ENCODE measurements at regions not wholly inside any gene's neighbourhood (a gene's known extent, or its start where the extent isn't known, plus 50 kb on each side); places are given as distances from the start of the nearest gene placed in this dataset.

DNA sequence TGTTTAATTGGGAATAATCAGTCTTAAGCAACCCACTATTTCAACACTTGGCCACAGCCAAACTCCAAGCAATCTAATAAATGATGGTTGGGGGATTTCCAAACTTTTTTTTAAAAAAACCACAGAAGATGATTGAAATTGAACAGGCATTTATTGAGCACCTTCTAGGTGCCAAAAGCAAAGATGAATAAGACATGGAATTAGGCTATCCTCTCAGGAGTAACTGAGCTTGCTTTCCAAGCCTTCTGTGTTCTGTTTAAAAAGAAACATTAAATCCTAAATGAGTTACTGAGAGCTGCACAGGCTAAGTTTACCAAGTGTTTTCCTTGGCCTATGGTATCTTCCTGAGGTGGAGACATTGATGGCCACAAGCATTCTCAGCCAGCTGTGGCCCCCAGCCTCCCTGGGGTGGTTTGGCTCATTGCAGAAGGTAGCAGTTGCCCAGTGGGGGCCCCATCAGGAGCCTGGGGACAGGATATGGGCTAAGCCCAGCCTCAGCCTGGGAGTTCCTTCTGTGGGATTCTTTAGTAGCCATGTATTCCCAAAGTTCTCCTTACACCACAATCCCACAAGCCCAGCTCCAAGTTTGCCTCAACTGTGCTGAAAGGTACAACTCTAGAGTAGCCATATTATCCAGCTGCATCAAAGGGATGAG lies 174.3 kb downstream of the C1D start:
- Histone ChIP-seq H3K9me3 (ENCODE audit: control insufficient read depth, insufficient read depth, low read length) (no peaks in the 10 kb centered on the region), H3K27ac (ENCODE audit: low read depth, low read length) (no peak overlapping the region), H3K36me3 (ENCODE audit: control insufficient read depth, insufficient read depth, low read length) (no peaks in the 10 kb centered on the region), H3K4me3 (ENCODE audit: low read depth, low read length) (no peak overlapping the region), H3K9ac (ENCODE audit: low read depth, low read length) (no peak overlapping the region), H3K4me1 (ENCODE audit: control insufficient read depth, insufficient read depth, low read length) (0 out of 2 replicates have a peak, but pooled peaks cover 4% of the 10 kb centered on the region), H3K27me3 (ENCODE audit: control insufficient read depth, insufficient read depth, low read length) (no peaks in the 10 kb centered on the region)

DNA sequence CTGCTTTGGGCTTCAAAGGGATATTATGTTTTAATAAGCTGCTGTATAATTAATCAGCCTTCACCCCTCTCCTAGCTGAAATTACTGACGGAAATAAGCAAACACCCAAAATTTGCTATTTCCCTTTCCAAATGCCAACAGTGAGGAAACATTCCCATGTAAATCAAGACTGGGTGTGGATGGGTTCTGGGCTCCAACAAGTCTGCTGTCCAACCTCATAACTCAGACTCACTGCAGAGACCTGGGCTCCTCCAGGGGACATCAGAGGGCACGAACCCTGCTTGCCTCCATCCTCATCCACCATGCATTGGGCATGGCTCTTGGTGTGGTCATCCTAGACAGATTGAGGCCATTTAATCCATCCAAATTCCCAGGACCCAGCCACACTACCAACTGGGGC lies 173.7 kb downstream of the C1D start:
- no peak overlapping the region for H3K27ac ChIP-seq (ENCODE audit: low read depth, low read length)
- no peaks in the 10 kb centered on the region for H3K27me3 ChIP-seq (ENCODE audit: control insufficient read depth, insufficient read depth, low read length)
- H3K4me1 ChIP-seq (ENCODE audit: control insufficient read depth, insufficient read depth, low read length), result 0 out of 2 replicates have a peak, but pooled peaks cover 4% of the 10 kb centered on the region
- H3K9me3 ChIP-seq (ENCODE audit: control insufficient read depth, insufficient read depth, low read length), result no peaks in the 10 kb centered on the region
- H3K4me3 ChIP-seq (ENCODE audit: low read depth, low read length), result no peak overlapping the region
- H3K36me3 ChIP-seq (ENCODE audit: control insufficient read depth, insufficient read depth, low read length), result no peaks in the 10 kb centered on the region
- no peak overlapping the region for H3K9ac ChIP-seq (ENCODE audit: low read depth, low read length)

DNA sequence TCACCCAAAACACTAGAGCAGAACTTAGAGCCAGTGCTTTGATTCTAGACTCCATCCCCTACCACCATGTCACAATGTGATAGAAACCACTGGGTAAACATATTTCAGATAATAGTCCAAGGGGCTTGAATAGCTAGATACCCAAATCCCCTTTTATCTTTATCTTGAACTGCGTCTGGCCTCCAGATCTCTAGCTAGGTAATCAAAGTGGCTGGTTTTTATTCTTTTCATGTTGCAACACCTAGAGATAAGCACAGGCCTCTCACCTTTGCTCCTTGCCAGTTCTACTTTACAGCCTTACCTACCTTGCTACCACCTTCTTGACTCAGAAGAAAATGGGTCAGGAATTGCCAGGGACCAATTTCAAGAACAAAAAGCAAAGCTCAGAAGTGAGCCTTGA lies 171.2 kb downstream of the C1D start:
- H3K4me3 ChIP-seq (ENCODE audit: low read depth, low read length), result no peak overlapping the region
- H3K9ac ChIP-seq (ENCODE audit: low read depth, low read length), result no peak overlapping the region
- H3K9me3 ChIP-seq (ENCODE audit: control insufficient read depth, insufficient read depth, low read length), result no peaks in the 10 kb centered on the region
- H3K27me3 ChIP-seq (ENCODE audit: control insufficient read depth, insufficient read depth, low read length), result 0 out of 2 replicates have a peak, but pooled peaks cover under 1% of the 10 kb centered on the region
- H3K4me1 ChIP-seq (ENCODE audit: control insufficient read depth, insufficient read depth, low read length), result peaks cover 15% of the 10 kb centered on the region
- H3K36me3 ChIP-seq (ENCODE audit: control insufficient read depth, insufficient read depth, low read length), result no peaks in the 10 kb centered on the region
- H3K27ac ChIP-seq (ENCODE audit: low read depth, low read length), result no peak overlapping the region

DNA sequence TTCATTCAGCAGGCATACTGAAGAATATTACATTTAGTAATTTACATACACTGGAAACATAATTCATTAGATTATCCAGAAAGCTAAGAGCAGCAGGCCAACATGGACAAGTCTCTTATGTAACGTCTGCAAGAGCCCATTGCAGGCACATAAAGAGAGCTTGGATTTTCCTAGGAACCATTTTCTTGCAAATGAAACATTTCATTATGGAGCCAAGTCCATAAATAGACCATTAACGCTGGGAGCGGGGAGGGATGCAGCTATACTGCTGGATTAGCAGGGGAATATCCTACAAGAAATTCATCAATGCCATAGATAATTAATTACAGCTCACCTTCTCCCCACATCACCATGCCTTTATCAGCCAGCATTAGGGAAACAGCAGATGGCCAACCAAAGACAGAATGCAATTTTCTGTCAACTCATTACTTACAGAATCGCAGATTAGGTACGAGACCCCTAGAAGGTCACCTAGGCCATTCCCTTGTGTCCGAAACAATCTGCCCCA lies 170.4 kb downstream of the C1D start:
- Histone ChIP-seq H3K4me3 (ENCODE audit: low read depth, low read length) (no peak overlapping the region), H3K9ac (ENCODE audit: low read depth, low read length) (no peak overlapping the region), H3K9me3 (ENCODE audit: control insufficient read depth, insufficient read depth, low read length) (no peaks in the 10 kb centered on the region), H3K4me1 (ENCODE audit: control insufficient read depth, insufficient read depth, low read length) (peaks cover 13% of the 10 kb centered on the region), H3K27me3 (ENCODE audit: control insufficient read depth, insufficient read depth, low read length) (0 out of 2 replicates have a peak, but pooled peaks cover 2% of the 10 kb centered on the region), H3K27ac (ENCODE audit: low read depth, low read length) (no peak overlapping the region), H3K36me3 (ENCODE audit: control insufficient read depth, insufficient read depth, low read length) (no peaks in the 10 kb centered on the region)

DNA sequence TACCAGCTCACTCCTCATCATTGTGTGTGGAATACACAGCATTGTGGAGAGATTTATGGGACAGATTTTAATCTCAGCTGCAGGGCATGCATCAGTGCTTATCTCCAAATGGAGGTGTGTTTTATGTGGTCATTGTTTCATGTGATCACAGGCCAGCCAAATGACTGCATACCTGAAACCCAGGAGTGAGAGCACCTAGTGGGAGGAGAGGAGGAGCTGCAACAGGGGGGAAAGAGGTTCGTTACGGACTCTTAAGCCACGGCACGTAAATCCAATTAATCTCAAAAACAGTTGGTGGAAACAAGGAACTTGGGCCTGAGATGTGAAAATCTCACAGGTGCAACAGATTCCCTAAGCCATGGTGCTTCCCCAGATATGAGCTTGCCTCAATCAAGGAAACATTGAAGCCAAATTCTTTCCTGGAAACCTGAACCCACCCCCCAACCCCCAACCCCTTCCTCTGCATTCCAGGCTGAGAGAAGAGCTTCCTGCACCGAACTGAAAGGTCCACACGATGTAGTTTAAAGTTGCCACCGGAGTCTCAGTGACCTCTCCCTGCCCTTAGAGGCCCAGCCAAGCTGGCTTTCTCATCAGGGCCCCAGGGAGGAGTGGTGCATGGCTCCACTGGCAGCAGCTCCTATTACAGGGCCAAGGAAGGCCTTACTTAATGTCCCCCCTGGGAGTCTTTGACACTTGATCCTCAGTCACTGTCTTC lies 167.4 kb downstream of the C1D start:
- Histone ChIP-seq H3K4me1 (ENCODE audit: control insufficient read depth, insufficient read depth, low read length) (peaks cover 22% of the 10 kb centered on the region), H3K27ac (ENCODE audit: low read depth, low read length) (no peak overlapping the region), H3K27me3 (ENCODE audit: control insufficient read depth, insufficient read depth, low read length) (peaks cover 9% of the 10 kb centered on the region), H3K4me3 (ENCODE audit: low read depth, low read length) (no peak overlapping the region; the same call in 1 of the 2 replicates), H3K9me3 (ENCODE audit: control insufficient read depth, insufficient read depth, low read length) (no peaks in the 10 kb centered on the region), H3K9ac (ENCODE audit: low read depth, low read length) (no peak overlapping the region), H3K36me3 (ENCODE audit: control insufficient read depth, insufficient read depth, low read length) (no peaks in the 10 kb centered on the region)

DNA sequence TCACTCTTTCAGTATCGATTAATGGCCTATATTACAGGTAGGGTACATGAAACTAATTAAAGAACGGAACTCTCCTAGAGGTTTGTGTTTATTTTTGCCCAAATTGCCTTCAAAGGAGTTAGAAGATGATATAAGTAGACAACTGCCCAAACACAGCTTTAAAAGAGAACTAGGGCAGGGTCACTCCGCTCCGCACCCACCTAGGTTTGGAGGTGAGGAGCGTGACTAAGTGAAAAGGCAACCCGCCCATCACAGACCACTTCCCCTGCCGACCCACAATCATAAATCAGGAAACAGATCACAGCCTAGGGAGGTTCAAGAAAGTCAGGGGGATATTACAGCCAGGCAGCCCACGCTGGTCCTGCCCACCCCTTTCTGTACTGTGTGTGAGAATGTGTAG lies 166.7 kb downstream of the C1D start:
- Histone ChIP-seq H3K27ac (ENCODE audit: low read depth, low read length) (no peak overlapping the region), H3K9ac (ENCODE audit: low read depth, low read length) (no peak overlapping the region), H3K4me3 (ENCODE audit: low read depth, low read length) (no peak overlapping the region; the same call in 1 of the 2 replicates), H3K36me3 (ENCODE audit: control insufficient read depth, insufficient read depth, low read length) (no peaks in the 10 kb centered on the region), H3K27me3 (ENCODE audit: control insufficient read depth, insufficient read depth, low read length) (peaks cover 9% of the 10 kb centered on the region), H3K9me3 (ENCODE audit: control insufficient read depth, insufficient read depth, low read length) (peaks cover 4% of the 10 kb centered on the region; the same call in 1 of the 2 replicates), H3K4me1 (ENCODE audit: control insufficient read depth, insufficient read depth, low read length) (peaks cover 22% of the 10 kb centered on the region)

DNA sequence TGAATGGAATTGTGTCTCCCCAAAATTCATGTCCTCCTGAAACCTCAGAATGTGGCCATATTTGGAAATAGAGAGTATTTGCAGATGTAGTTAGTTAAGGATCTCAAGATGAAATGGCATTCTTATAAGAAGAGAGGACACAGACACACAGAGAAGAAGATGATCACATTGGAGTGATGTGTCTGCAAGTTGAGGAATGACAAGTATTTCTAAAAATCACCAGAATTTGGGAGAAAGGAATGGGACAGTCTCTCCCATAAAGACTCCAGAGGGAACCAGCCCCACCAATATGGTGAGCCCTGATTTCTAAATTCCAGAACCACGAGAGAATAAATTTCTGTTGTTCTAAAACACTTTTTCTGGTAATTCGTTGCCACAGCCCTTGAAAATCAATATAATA lies 166.3 kb downstream of the C1D start:
- H3K9ac ChIP-seq (ENCODE audit: low read depth, low read length), result no peak overlapping the region
- peaks cover 4% of the 10 kb centered on the region; the same call in 1 of the 2 replicates for H3K9me3 ChIP-seq (ENCODE audit: control insufficient read depth, insufficient read depth, low read length)
- H3K4me3 ChIP-seq (ENCODE audit: low read depth, low read length), result no peak overlapping the region
- H3K4me1 ChIP-seq (ENCODE audit: control insufficient read depth, insufficient read depth, low read length), result peaks cover 22% of the 10 kb centered on the region
- no peak overlapping the region for H3K27ac ChIP-seq (ENCODE audit: low read depth, low read length)
- H3K27me3 ChIP-seq (ENCODE audit: control insufficient read depth, insufficient read depth, low read length), result peaks cover 9% of the 10 kb centered on the region
- H3K36me3 ChIP-seq (ENCODE audit: control insufficient read depth, insufficient read depth, low read length), result no peaks in the 10 kb centered on the region

DNA sequence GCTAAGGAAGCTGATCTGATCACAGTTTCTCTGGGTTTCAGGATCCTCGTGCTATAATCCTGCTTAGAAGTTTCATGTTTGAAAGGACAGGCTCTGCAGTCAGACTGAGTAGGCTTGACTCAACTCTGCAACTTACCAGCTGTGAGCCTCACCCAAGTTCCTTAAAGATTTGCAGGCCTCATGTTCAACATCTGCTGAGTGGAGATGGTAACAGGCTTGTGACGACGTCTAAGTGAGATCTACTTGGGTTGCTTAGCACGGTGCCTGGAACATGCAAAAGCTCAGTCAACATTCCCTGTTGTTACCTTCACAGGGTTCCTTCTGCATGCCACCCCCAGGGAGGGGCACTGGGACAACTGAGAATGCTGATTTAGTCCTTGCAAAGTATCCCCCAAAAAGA lies 164.2 kb downstream of the C1D start:
- H3K9ac ChIP-seq (ENCODE audit: low read depth, low read length), result no peak overlapping the region
- peaks cover 22% of the 10 kb centered on the region for H3K4me1 ChIP-seq (ENCODE audit: control insufficient read depth, insufficient read depth, low read length)
- peaks cover 9% of the 10 kb centered on the region for H3K27me3 ChIP-seq (ENCODE audit: control insufficient read depth, insufficient read depth, low read length)
- H3K9me3 ChIP-seq (ENCODE audit: control insufficient read depth, insufficient read depth, low read length), result peaks cover 4% of the 10 kb centered on the region; the same call in 1 of the 2 replicates
- no peak overlapping the region for H3K4me3 ChIP-seq (ENCODE audit: low read depth, low read length)
- no peaks in the 10 kb centered on the region for H3K36me3 ChIP-seq (ENCODE audit: control insufficient read depth, insufficient read depth, low read length)
- H3K27ac ChIP-seq (ENCODE audit: low read depth, low read length), result peak overlapping the region; percentile 35

DNA sequence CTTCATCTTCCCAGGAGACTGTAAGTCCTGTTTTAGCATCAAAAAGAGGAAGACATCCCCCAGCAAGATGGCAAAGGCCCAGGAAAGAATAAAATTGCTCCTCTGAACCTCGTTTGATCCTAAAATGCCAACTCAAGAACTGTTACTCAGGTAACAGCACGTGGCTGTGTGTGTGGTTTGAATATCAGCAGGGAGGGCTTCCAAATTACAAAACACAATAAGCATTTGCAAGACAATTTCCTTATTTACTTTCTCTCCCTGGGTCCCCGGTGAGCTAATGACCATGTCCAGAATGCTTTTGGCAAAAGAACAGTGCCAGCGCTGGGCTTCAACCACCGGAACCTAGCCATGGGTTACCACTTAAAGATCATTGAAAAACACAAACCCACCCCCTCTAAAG lies 163.6 kb downstream of the C1D start:
- peaks cover 22% of the 10 kb centered on the region for H3K4me1 ChIP-seq (ENCODE audit: control insufficient read depth, insufficient read depth, low read length)
- H3K27ac ChIP-seq (ENCODE audit: low read depth, low read length), result peak overlapping the region; percentile 35
- peaks cover 4% of the 10 kb centered on the region; the same call in 1 of the 2 replicates for H3K9me3 ChIP-seq (ENCODE audit: control insufficient read depth, insufficient read depth, low read length)
- H3K4me3 ChIP-seq (ENCODE audit: low read depth, low read length), result no peak overlapping the region
- H3K9ac ChIP-seq (ENCODE audit: low read depth, low read length), result no peak overlapping the region
- H3K27me3 ChIP-seq (ENCODE audit: control insufficient read depth, insufficient read depth, low read length), result peaks cover 9% of the 10 kb centered on the region
- no peaks in the 10 kb centered on the region for H3K36me3 ChIP-seq (ENCODE audit: control insufficient read depth, insufficient read depth, low read length)

DNA sequence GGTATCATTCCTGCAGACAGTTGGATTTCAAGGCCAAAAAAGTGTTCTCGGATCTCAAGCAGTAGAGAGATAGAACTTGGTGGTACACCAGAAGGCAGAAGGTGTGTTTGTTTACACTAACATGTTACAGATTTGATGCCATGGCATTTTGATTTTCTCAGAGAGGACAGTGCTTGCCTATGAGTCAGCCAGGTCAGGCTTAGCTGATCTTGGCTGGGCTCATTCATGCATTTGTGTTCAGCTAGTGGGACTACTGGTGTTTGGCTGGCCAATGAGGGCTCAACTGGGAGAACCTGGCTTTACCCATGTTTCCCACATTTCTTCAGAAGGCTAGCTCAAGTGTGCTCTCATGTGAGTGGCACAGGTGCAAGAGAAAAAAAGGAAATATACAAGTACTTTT lies 162.0 kb downstream of the C1D start:
- Histone ChIP-seq H3K4me1 (ENCODE audit: control insufficient read depth, insufficient read depth, low read length) (peaks cover 12% of the 10 kb centered on the region), H3K9me3 (ENCODE audit: control insufficient read depth, insufficient read depth, low read length) (peaks cover 4% of the 10 kb centered on the region; the same call in 1 of the 2 replicates), H3K36me3 (ENCODE audit: control insufficient read depth, insufficient read depth, low read length) (no peaks in the 10 kb centered on the region), H3K9ac (ENCODE audit: low read depth, low read length) (no peak overlapping the region), H3K27ac (ENCODE audit: low read depth, low read length) (no peak overlapping the region), H3K27me3 (ENCODE audit: control insufficient read depth, insufficient read depth, low read length) (peaks cover 9% of the 10 kb centered on the region), H3K4me3 (ENCODE audit: low read depth, low read length) (no peak overlapping the region)

DNA sequence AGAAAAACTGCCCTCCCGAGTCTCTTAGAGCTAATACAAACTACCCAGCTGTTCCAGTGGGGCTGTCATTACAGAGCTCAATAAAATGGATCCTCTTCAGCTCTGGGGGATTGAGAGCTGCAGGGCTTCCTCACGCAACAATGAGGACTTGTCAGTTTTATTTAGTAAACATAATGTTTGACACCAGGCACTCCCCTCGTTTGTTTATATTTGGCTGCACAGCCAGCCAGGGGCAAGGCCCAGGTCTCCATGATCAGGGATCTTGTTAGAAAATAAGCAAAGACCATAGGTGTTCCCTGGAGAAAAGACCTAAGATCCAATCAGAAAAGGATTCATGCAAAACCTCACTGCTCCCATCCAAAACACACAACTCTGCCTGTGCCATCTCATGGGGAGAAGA lies 158.2 kb downstream of the C1D start:
- Histone ChIP-seq H3K9ac (ENCODE audit: low read depth, low read length) (no peak overlapping the region), H3K4me1 (ENCODE audit: control insufficient read depth, insufficient read depth, low read length) (no peaks in the 10 kb centered on the region), H3K27me3 (ENCODE audit: control insufficient read depth, insufficient read depth, low read length) (no peaks in the 10 kb centered on the region), H3K27ac (ENCODE audit: low read depth, low read length) (no peak overlapping the region), H3K9me3 (ENCODE audit: control insufficient read depth, insufficient read depth, low read length) (peaks cover 4% of the 10 kb centered on the region; the same call in 1 of the 2 replicates), H3K4me3 (ENCODE audit: low read depth, low read length) (no peak overlapping the region), H3K36me3 (ENCODE audit: control insufficient read depth, insufficient read depth, low read length) (no peaks in the 10 kb centered on the region)
